Uterus (tissue), 3 donors: ENCODE measurements at regions not wholly inside any gene's neighbourhood (a gene's known extent, or its start where the extent isn't known, plus 50 kb on each side); places are given as distances from the start of the nearest gene placed in this dataset.
"Not testable (repeated sequence)": the region's sequence is repeated elsewhere in the genome, so short reads cannot be mapped to it uniquely, and the experiment has no call there.

Experiments used
- DNase-seq, 2 donors: peaks; one replicate each; pipeline ENCODE4 v3.0.0-alpha.2; 2019 to 2020
- H3K27ac ChIP-seq, 2 donors: fragments of 200-600 bp; sonication (generic); 1 replicate in 1 of 2; 2 replicates in 1 of 2; pipeline ENCODE4 v1.5.1; 2016 to 2018
- H3K27me3 ChIP-seq, 2 donors: fragments of 200-600 bp; sonication (generic); one replicate each; pipeline ENCODE4 v1.5.1; 2018 to 2019; ENCODE audit warnings: control low read depth in 1 of 2
- H3K36me3 ChIP-seq, 2 donors: fragments of 200-600 bp; sonication (generic); one replicate each; pipeline ENCODE4 v1.5.1; 2019; ENCODE audit warnings: control low read depth in 1 of 2
- H3K4me1 ChIP-seq, 2 donors: fragments of 200-600 bp; sonication (generic); one replicate each; pipeline ENCODE4 v1.5.1; 2018 to 2019; ENCODE audit warnings: control low read depth in 1 of 2
- H3K4me3 ChIP-seq, 2 donors: fragments of 200-600 bp; sonication (generic); 1 replicate in 1 of 2; 2 replicates in 1 of 2; pipeline ENCODE4 v1.5.1; 2018 to 2019; ENCODE audit warnings: mild to moderate bottlenecking in 1 of 2
- H3K9me3 ChIP-seq, 2 donors: fragments of 200-600 bp; sonication (generic); one replicate each; pipeline ENCODE4 v1.5.1; 2019; ENCODE audit warnings: control low read depth in 1 of 2
- POLR2A ChIP-seq, 2 donors: fragments of 450-650 bp; IDR thresholded peaks; one replicate each; pipeline ENCODE4 v1.6.1; 2016; ENCODE audit warnings: antibody characterized with exemption in 2 of 2, mild to moderate bottlenecking in 1 of 2, moderate library complexity in 1 of 2
- intact Hi-C: fragments of 100-400 bp; cut with DNase I; formaldehyde crosslinking; loops from one replicate; pipeline ENCODE4 v1.15.1; 2023; ENCODE audit warnings: low total_unique reads
- TF ChIP-seq, protein P1 (sequence below), 4 experiments: fragments of 200-600 bp in 2 of 4; fragments of 450-650 bp in 2 of 4; sonication (generic) in 2 of 4; IDR thresholded peaks; one replicate each; pipeline ENCODE4 v1.5.1; 2016 to 2019; ENCODE audit warnings: antibody characterized with exemption in 4 of 4, mild to moderate bottlenecking in 2 of 4, moderate library complexity in 1 of 4
- donor health status: DM: yes; HTN: yes; CAD: no.

- no peaks in the 10 kb centered on the region for H3K36me3 ChIP-seq
- no peaks in the 10 kb centered on the region for H3K9me3 ChIP-seq
- no peaks in the 10 kb centered on the region for H3K27me3 ChIP-seq
- no peak overlapping the region for H3K4me3 ChIP-seq
- H3K27ac ChIP-seq: no peak overlapping the region
- TF ChIP-seq POLR2A (IDR thresholded peaks at IDR 0.05): no peak
- TF ChIP-seq, protein P1, sequence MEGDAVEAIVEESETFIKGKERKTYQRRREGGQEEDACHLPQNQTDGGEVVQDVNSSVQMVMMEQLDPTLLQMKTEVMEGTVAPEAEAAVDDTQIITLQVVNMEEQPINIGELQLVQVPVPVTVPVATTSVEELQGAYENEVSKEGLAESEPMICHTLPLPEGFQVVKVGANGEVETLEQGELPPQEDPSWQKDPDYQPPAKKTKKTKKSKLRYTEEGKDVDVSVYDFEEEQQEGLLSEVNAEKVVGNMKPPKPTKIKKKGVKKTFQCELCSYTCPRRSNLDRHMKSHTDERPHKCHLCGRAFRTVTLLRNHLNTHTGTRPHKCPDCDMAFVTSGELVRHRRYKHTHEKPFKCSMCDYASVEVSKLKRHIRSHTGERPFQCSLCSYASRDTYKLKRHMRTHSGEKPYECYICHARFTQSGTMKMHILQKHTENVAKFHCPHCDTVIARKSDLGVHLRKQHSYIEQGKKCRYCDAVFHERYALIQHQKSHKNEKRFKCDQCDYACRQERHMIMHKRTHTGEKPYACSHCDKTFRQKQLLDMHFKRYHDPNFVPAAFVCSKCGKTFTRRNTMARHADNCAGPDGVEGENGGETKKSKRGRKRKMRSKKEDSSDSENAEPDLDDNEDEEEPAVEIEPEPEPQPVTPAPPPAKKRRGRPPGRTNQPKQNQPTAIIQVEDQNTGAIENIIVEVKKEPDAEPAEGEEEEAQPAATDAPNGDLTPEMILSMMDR (IDR thresholded peaks at IDR 0.05): no peak
- no peaks in the 10 kb centered on the region for H3K4me1 ChIP-seq
- intact Hi-C loops: no loop called here
- no peak for DNase-seq
These were observed 123.1 kb downstream of the DMRT2 start for GRCh38 chr9:1173211-1173610.

DNA sequence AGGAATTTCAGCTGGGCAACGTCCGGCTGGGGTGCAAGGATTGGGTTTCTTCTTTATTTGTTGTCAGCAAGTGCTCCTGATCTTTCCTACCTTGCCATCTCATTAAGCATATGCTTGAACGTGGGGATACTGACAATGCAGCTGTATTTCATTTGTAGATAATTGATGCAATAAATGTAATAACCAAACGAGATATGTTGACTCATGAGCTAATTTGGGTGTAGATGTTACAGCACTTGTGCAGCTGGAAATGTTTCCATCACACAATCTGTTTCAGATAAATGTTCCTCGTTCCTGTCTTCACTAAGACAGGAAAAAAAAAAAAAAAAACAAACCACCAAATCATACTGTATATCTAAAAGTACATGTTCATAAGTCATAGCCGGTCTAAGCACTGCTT, 123.8 kb downstream of the DMRT2 start:
- Histone ChIP-seq H3K27ac (no peak overlapping the region), H3K4me1 (no peaks in the 10 kb centered on the region), H3K27me3 (no peaks in the 10 kb centered on the region), H3K9me3 (no peaks in the 10 kb centered on the region), H3K4me3 (no peak overlapping the region), H3K36me3 (no peaks in the 10 kb centered on the region)
- intact Hi-C loops: no loop called here
- no peak for TF ChIP-seq POLR2A (IDR thresholded peaks at IDR 0.05)
- TF ChIP-seq, protein P1 (IDR thresholded peaks at IDR 0.05): no peak
- DNase-seq: no peak

DNA sequence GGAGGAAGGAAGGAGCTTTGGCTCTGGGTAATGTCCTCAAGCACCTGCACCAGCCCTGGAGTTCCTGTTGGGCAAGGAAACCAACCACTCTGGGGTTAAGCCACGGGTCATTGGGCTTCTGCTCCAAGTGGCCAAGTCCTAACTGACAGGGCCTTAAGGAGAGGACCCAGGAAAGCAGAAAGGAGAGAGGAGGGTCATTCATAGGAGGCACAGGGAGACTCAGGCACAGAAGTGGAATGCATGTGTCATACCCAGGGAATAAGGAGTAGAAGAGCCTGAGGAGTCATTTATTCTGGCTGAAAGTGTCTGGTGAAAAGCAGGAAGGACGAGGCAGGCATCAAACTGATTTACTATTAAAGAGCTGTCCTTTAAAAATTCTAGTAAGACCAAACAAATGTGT, 129.2 kb downstream of the DMRT2 start:
- DNase-seq: no peak
- Histone ChIP-seq H3K4me1 (no peaks in the 10 kb centered on the region), H3K27ac (no peak overlapping the region), H3K27me3 (no peaks in the 10 kb centered on the region), H3K36me3 (no peaks in the 10 kb centered on the region), H3K4me3 (no peak overlapping the region), H3K9me3 (no peaks in the 10 kb centered on the region)
- intact Hi-C loops: no loop called here
- TF ChIP-seq, protein P1 (IDR thresholded peaks at IDR 0.05): no peak
- TF ChIP-seq POLR2A (IDR thresholded peaks at IDR 0.05): no peak

DNA sequence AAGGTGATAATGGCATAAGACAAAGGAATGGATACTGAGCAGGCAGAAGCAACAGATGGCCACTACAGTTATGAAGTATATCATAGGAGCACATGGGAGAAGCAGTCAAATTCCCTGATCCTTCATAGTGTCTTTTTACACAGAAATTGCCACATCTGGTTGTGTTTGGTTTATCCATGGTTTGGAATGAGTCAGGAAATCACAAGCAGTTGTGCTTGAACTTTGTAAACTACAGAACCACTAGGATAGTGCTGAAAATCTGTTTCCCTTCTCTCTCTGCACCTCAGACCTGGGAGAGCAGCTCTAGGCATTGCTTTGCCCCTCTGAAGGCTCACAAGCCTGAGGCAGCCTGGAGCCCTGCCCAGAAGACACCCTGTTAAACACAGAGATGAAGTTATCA, 134.0 kb downstream of the DMRT2 start:
- Histone ChIP-seq H3K27me3 (no peaks in the 10 kb centered on the region), H3K36me3 (no peaks in the 10 kb centered on the region), H3K9me3 (no peaks in the 10 kb centered on the region), H3K4me3 (no peak overlapping the region), H3K4me1 (no peaks in the 10 kb centered on the region), H3K27ac (no peak overlapping the region)
- intact Hi-C loops: no loop called here
- no peak for TF ChIP-seq POLR2A (IDR thresholded peaks at IDR 0.05)
- TF ChIP-seq, protein P1 (IDR thresholded peaks at IDR 0.05): no peak
- DNase-seq: no peak

GRCh38 chr9:1187137-1187536, 137.0 kb downstream of the DMRT2 start:
- intact Hi-C loops, DNase-seq, H3K36me3 ChIP-seq, H3K27ac ChIP-seq, H3K9me3 ChIP-seq, H3K4me3 ChIP-seq, H3K4me1 ChIP-seq, H3K27me3 ChIP-seq: not testable (repeated sequence)

GRCh38 chr9:1195636-1196035, 145.5 kb downstream of the DMRT2 start:
- DNase-seq, H3K4me3 ChIP-seq, H3K27me3 ChIP-seq, intact Hi-C loops, H3K4me1 ChIP-seq, H3K9me3 ChIP-seq, H3K27ac ChIP-seq, H3K36me3 ChIP-seq: not testable (repeated sequence)
